ENCODE measurements at regions not wholly inside any gene's neighbourhood (a gene's known extent, or its start where the extent isn't known, plus 50 kb on each side); places are given as distances from the start of the nearest gene placed in this dataset.

DNA sequence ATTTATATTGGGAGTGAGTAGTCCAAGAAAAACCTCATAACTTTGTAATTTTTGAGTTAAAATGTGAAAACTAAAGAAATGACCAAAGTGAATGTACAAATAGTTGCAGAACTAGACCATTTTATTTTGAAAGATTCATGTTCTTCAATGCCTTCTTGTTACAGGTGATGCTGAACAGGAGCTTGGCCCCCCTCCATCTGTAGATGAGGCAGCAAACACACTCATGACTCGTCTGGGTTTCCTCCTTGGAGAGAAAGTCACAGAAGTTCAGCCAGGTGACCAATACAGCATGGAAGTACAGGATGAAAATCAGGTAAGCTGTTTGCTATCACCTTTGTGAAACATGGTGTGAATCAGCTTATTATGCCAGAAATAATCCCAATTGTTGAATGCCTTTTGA, 227.8 kb downstream of the TANC2 start:
- H4K20me1 ChIP-seq (replicated peaks; ENCODE audit: control insufficient read depth, insufficient read depth, low read length): no peaks in the 10 kb centered on the region
- no peaks in the 10 kb centered on the region; the same call in 2 of the 3 replicates for H3K36me3 ChIP-seq (ENCODE audit: control insufficient read depth, insufficient read depth, low read length)
- no peaks in the 10 kb centered on the region for H3K9me3 ChIP-seq (replicated peaks; ENCODE audit: control insufficient read depth, insufficient read depth, low read depth, low read length)
- H3K4me2 ChIP-seq (ENCODE audit: insufficient read depth, low read length): no peak overlapping the region
- in situ Hi-C loops (cut with MboI): no loop called here
- intact Hi-C loops (cut with micrococcal nuclease): no loop called here
- BruUV-seq (replicated peaks): no TSS peak
- DNase-seq (ENCODE audit: extremely low read depth in 1 of 4, low spot score in 3 of 4) (no peak), FAIRE-seq (no peak), ATAC-seq (no peak)
- no peaks in the 10 kb centered on the region for H3K79me2 ChIP-seq (ENCODE audit: control insufficient read depth, insufficient read depth, low read length)
- WGBS (ENCODE audit: insufficient coverage, low coverage, missing lambda C conversion rate): 21% methylated on average over 1 of the region's 1 CpG
- no peaks in the 10 kb centered on the region for H3K9me1 ChIP-seq (ENCODE audit: control insufficient read depth, insufficient read depth, low read length)
- H3K9ac ChIP-seq (ENCODE audit: insufficient read depth in 1 of 2, low read depth in 2 of 2, low read length in 2 of 2): no peak overlapping the region
- CTCF ChIA-PET (ENCODE audit: low intra/inter-chr PET ratio): no interaction called here
- POLR2A ChIA-PET: no interaction called here
- no peak for TF ChIP-seq ZNF324 (CRISPR knock-in tag; IDR thresholded peaks at IDR 0.05)
- TF ChIP-seq HNRNPK (IDR thresholded peaks at IDR 0.05; ENCODE audit: low read depth, low read length, poor library complexity, severe bottlenecking): no peak
- TF ChIP-seq ARID3A (IDR thresholded peaks at IDR 0.05; ENCODE audit: borderline replicate concordance, low read depth, low read length): no peak
- no peak for TF ChIP-seq ZNF592 (IDR thresholded peaks at IDR 0.05)
- no peak for TF ChIP-seq GABPB1 (CRISPR knock-in tag; IDR thresholded peaks at IDR 0.05)
- TF ChIP-seq YBX1 (IDR thresholded peaks at IDR 0.05): no peak
- TF ChIP-seq ZBTB9 (CRISPR knock-in tag; IDR thresholded peaks at IDR 0.05): no peak
- H2AFZ ChIP-seq (ENCODE audit: low read depth, low read length): no peak overlapping the region
- no peak overlapping the region for H3K27ac ChIP-seq (ENCODE audit: extremely low read depth, low read depth, low read length)
- no peaks in the 10 kb centered on the region for H3K4me1 ChIP-seq (replicated peaks in 1 of 2; ENCODE audit: control insufficient read depth in 2 of 2, insufficient read depth in 2 of 2, low read length in 2 of 2)
- H3K4me3 ChIP-seq: no peak overlapping the region
- no peaks in the 10 kb centered on the region for H3K27me3 ChIP-seq (ENCODE audit: control insufficient read depth in 2 of 2, insufficient read depth in 2 of 2, low read length in 2 of 2)
